Mesothelial cell of epicardium (in vitro differentiated cells): ENCODE measurements at regions not wholly inside any gene's neighbourhood (a gene's known extent, or its start where the extent isn't known, plus 50 kb on each side); places are given as distances from the start of the nearest gene placed in this dataset.

Experiments
- DNase-seq, 2 experiments: peaks; one replicate each; pipeline ENCODE4 v3.0.0; 2021; ENCODE audit warnings: low spot score in 2 of 2; ENCODE audit not compliant: unreplicated experiment in 2 of 2
- H3K27ac Mint-ChIP-seq: 2 replicates; pipeline ENCODE4 v1.8.0; 2021; ENCODE audit warnings: mixed read lengths
- H3K27me3 Mint-ChIP-seq: 2 replicates; pipeline ENCODE4 v1.8.0; 2021; ENCODE audit warnings: low read depth, mixed read lengths
- H3K36me3 Mint-ChIP-seq: 2 replicates; pipeline ENCODE4 v1.8.0; 2021; ENCODE audit warnings: mixed read lengths
- H3K4me1 Mint-ChIP-seq: 2 replicates; pipeline ENCODE4 v1.8.0; 2021; ENCODE audit warnings: mixed read lengths
- H3K4me3 Mint-ChIP-seq: 2 replicates; pipeline ENCODE4 v1.8.0; 2021; ENCODE audit warnings: mild to moderate bottlenecking, moderate library complexity, mixed read lengths
- H3K9me3 Mint-ChIP-seq: 2 replicates; pipeline ENCODE4 v1.8.0; 2021; ENCODE audit warnings: mixed read lengths
- TF ChIP-seq, protein P1 (sequence below): fragments of 200-600 bp; sonication (generic); IDR thresholded peaks from one replicate; pipeline ENCODE4 v1.5.0; 2021; ENCODE audit warnings: antibody characterized with exemption; ENCODE audit not compliant: unreplicated experiment

DNA sequence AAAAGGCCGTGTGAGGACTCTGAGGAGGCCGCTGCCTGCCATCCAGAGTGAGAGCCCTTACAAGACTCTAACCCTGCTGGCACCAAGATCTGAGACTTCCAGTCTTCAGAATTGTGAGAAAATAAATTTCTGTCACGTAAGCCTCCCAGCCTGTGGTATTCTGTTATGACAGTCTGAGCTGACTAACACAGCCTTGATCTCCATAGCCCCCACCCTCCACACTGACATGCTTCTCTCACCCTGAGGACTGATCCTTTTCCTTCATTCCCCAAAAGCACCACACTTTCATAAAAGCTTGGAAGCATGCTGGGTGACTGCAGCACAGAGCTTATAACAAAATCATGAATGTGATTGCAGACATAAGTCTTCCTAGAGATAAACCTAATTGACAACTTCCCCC is 1059.8 kb downstream of the UQCRFS1 start:
- TF ChIP-seq, protein P1, sequence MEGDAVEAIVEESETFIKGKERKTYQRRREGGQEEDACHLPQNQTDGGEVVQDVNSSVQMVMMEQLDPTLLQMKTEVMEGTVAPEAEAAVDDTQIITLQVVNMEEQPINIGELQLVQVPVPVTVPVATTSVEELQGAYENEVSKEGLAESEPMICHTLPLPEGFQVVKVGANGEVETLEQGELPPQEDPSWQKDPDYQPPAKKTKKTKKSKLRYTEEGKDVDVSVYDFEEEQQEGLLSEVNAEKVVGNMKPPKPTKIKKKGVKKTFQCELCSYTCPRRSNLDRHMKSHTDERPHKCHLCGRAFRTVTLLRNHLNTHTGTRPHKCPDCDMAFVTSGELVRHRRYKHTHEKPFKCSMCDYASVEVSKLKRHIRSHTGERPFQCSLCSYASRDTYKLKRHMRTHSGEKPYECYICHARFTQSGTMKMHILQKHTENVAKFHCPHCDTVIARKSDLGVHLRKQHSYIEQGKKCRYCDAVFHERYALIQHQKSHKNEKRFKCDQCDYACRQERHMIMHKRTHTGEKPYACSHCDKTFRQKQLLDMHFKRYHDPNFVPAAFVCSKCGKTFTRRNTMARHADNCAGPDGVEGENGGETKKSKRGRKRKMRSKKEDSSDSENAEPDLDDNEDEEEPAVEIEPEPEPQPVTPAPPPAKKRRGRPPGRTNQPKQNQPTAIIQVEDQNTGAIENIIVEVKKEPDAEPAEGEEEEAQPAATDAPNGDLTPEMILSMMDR, result no peak
- H3K4me1 Mint-ChIP-seq, result peaks cover 13% of the 10 kb centered on the region
- H3K4me3 Mint-ChIP-seq, result no peak overlapping the region
- H3K27ac Mint-ChIP-seq, result no peak overlapping the region
- DNase-seq, result no peak
- H3K9me3 Mint-ChIP-seq, result peaks cover 2% of the 10 kb centered on the region
- H3K36me3 Mint-ChIP-seq, result no peaks in the 10 kb centered on the region
- peaks cover 2% of the 10 kb centered on the region for H3K27me3 Mint-ChIP-seq

DNA sequence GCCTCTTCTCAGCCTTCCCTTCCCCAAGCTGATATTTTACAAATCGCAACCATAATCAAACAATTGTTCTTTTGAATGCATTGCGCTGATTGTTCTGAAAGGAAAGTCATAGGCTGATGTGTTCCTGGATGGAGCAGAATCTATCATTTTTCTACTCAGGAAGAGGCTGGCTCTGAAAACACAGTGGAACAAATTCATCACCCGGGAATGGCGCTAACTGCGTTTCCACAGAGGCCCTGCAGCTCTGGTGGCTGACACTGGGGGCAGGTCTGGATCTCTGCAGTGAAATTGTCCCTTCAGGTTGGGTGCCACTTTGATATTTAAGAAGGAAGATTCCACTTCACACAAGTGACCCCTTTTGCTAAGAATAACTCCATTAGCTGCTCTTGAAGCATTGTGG is 1060.8 kb downstream of the UQCRFS1 start:
- Mint-ChIP-seq H3K9me3 (no peaks in the 10 kb centered on the region), H3K36me3 (no peaks in the 10 kb centered on the region), H3K4me3 (no peak overlapping the region), H3K4me1 (peaks cover 13% of the 10 kb centered on the region), H3K27ac (no peak overlapping the region), H3K27me3 (peaks cover 2% of the 10 kb centered on the region)
- DNase-seq, result no peak
- TF ChIP-seq, protein P1, result no peak

DNA sequence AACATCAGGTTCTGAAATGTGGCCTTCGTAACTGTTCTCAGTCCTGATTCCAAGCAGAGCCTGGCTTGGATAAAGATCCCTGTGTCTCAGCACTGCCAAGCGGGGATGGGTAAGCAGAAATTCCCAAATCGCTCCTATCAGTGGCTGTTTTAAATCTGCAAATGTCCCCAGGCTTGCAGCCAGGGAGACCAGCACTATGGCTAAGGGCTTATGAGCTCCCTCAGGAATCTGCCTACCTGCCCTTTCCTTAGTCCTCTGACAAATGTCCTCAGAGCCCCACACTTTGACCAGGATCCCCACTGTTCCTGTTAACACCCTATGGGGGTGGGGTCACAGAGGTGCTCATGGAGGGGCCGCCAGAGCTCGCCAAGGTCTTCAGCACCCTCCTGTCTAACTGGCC is 1062.8 kb downstream of the UQCRFS1 start:
- TF ChIP-seq, protein P1, result no peak
- Mint-ChIP-seq H3K27me3 (peaks cover 7% of the 10 kb centered on the region), H3K9me3 (no peaks in the 10 kb centered on the region), H3K27ac (no peak overlapping the region), H3K4me3 (no peak overlapping the region), H3K36me3 (no peaks in the 10 kb centered on the region), H3K4me1 (peaks cover 13% of the 10 kb centered on the region)
- no peak for DNase-seq

DNA sequence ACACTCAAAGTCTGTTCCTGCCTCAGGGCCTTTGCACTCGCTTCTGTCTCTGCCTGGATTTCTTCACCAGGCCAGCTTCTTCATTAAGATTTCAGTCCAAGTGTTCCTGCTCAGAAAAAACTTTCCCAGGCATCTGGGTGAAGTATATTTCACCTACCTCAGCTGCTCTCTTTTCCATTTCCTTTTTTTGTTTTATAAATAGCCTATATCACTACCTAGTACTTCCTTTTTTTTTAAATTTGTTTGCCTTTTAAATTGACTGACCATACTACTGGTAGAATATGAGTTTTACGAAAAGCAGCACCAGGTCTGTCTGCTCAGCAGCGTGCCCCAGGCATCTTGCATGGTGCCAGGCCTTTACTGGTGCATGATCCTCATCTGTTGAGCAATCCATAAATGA is 1064.4 kb downstream of the UQCRFS1 start:
- H3K36me3 Mint-ChIP-seq, result no peaks in the 10 kb centered on the region
- no peak for DNase-seq
- H3K4me1 Mint-ChIP-seq, result peaks cover 13% of the 10 kb centered on the region
- TF ChIP-seq, protein P1, result no peak
- H3K27me3 Mint-ChIP-seq, result peaks cover 7% of the 10 kb centered on the region
- no peak overlapping the region for H3K4me3 Mint-ChIP-seq
- no peaks in the 10 kb centered on the region for H3K9me3 Mint-ChIP-seq
- no peak overlapping the region for H3K27ac Mint-ChIP-seq

DNA sequence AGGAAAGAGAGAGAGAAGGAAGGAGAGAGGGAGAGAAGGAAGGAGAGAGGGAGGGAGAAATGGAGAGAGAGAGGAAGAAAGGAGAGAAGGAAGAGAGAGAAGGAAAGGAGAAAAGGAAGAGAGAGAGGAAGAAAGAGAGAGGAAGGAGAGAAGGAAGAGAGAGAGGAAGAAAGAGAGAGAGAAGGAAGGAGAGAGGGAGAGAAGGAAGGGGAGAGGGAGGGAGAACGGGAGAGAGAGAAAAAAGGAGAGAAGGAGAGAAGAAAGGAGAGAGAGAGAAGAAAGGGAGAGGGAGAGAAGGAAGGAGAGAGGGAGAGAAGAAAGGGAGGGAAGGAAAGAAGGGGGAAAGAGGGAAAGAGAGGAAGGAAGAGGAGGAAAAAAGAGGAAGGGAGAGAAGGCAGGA is 1070.7 kb downstream of the UQCRFS1 start:
- TF ChIP-seq, protein P1, result no peak
- Mint-ChIP-seq H3K9me3 (peaks cover 7% of the 10 kb centered on the region), H3K27ac (no peak overlapping the region), H3K4me3 (no peak overlapping the region), H3K36me3 (no peaks in the 10 kb centered on the region), H3K27me3 (peaks cover 7% of the 10 kb centered on the region), H3K4me1 (no peaks in the 10 kb centered on the region)
- no peak for DNase-seq

DNA sequence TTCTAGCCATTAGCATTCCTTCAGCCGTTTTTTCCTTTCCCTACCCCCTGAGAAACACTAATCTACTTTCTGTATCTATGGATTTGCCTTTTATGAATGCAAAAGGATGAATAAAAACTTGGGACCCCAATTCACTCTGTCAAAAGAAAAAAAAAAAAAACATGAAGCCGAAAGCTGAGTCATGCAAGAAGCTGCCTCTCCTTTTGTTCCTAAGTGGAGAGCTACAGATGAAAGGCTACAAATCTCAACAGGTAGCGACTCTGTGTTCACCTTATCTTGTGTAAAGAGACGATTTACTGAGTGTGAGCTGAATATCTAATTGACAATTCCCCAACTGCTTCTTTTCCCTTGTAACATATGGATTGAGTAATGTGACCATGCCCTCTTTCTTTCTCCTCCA is 1072.8 kb downstream of the UQCRFS1 start:
- Mint-ChIP-seq H3K4me3 (no peak overlapping the region), H3K27ac (no peak overlapping the region), H3K27me3 (peaks cover 1% of the 10 kb centered on the region), H3K4me1 (no peaks in the 10 kb centered on the region), H3K9me3 (peaks cover 7% of the 10 kb centered on the region), H3K36me3 (no peaks in the 10 kb centered on the region)
- TF ChIP-seq, protein P1, result no peak
- no peak for DNase-seq
